GM12864 (cell line): ENCODE measurements at regions not wholly inside any gene's neighbourhood (a gene's known extent, or its start where the extent isn't known, plus 50 kb on each side); places are given as distances from the start of the nearest gene placed in this dataset.

ENCODE experiments used
- DNase-seq: peaks from one replicate; pipeline ENCODE4 v3.0.0-alpha.2; 2011; ENCODE audit warnings: low read depth
- H3K4me3 ChIP-seq: 2 replicates; pipeline ENCODE4 v1.5.1; 2011; ENCODE audit warnings: mild to moderate bottlenecking, low read depth, low read length, control low read depth
- CTCF ChIP-seq: IDR thresholded peaks from 2 replicates; pipeline ENCODE4 v1.5.1; 2011; ENCODE audit warnings: low read depth, mild to moderate bottlenecking, moderate library complexity, low read length, control low read depth, inconsistent platforms; ENCODE audit errors: missing control alignments

- no peak for TF ChIP-seq CTCF
- no peak for DNase-seq
- H3K4me3 ChIP-seq, result no peak overlapping the region
Observed at GRCh38 chr1:70864302-70864701, 183.3 kb downstream of the PTGER3 start.

- H3K4me3 ChIP-seq, result no peak overlapping the region
- DNase-seq, result no peak
- no peak for TF ChIP-seq CTCF
Observed at GRCh38 chr1:70866542-70867264, 180.9 kb downstream of the PTGER3 start.

- no peak overlapping the region for H3K4me3 ChIP-seq
- DNase-seq, result no peak
- TF ChIP-seq CTCF, result no peak
Observed at GRCh38 chr1:70871790-70872189, 175.8 kb downstream of the PTGER3 start.

- DNase-seq, result no peak
- H3K4me3 ChIP-seq, result no peak overlapping the region
- TF ChIP-seq CTCF, result no peak
Observed at GRCh38 chr1:70874063-70874462, 173.6 kb downstream of the PTGER3 start.

GRCh38 chr1:70874818-70875217, 172.8 kb downstream of the PTGER3 start:
- H3K4me3 ChIP-seq, result no peak overlapping the region
- DNase-seq, result no peak
- no peak for TF ChIP-seq CTCF

GRCh38 chr1:70877343-70877742, 170.3 kb downstream of the PTGER3 start:
- H3K4me3 ChIP-seq, result no peak overlapping the region
- DNase-seq, result no peak
- TF ChIP-seq CTCF, result no peak

- TF ChIP-seq CTCF, result no peak
- no peak overlapping the region for H3K4me3 ChIP-seq
- DNase-seq, result no peak
Observed at GRCh38 chr1:70887936-70888335, 159.7 kb downstream of the PTGER3 start.
